ENCODE measurements at regions not wholly inside any gene's neighbourhood (a gene's known extent, or its start where the extent isn't known, plus 50 kb on each side); places are given as distances from the start of the nearest gene placed in this dataset.

DNA sequence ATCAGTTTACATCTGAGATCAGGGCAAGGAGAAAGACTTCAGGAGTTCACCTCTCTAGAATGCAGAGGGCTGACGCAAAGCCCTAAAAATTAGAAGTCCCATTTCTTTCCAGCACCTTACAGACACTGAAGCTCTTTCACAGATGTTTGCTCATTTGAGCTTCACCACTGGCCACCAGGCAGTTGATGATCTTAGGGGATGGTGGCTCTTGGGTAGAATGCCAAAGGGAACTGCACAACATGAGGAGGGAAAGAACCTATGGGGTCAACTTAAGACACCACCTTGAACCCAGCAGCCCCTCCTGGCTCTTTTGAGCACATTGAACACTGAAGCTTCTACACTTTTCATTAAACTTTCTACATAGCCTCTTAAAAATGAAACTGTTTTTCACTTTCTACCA lies 390.3 kb upstream of the CELF2 start:
- no peak overlapping the region for H3K27ac ChIP-seq (ENCODE audit: low read depth in 1 of 2, low read length in 2 of 2)
- no peak for DNase-seq (ENCODE audit: low spot score)
- TF ChIP-seq HNF4A (conservative IDR thresholded peaks at IDR 0.05) (no peak), RXRA (IDR thresholded peaks at IDR 0.05) (no peak), RAD21 (IDR thresholded peaks at IDR 0.05) (no peak)
- H3K27me3 ChIP-seq (ENCODE audit: control insufficient read depth in 4 of 4, insufficient read depth in 4 of 4, low read length in 3 of 4): peaks cover 0 to 4% (median 0%) of the 10 kb centered on the region in 4 donors
- H3K4me1 ChIP-seq (ENCODE audit: control insufficient read depth in 4 of 4, insufficient read depth in 4 of 4, low read length in 3 of 4): no peaks in the 10 kb centered on the region
- no peaks in the 10 kb centered on the region for H3K36me3 ChIP-seq (ENCODE audit: control insufficient read depth in 4 of 4, insufficient read depth in 3 of 4, low read depth in 1 of 4, low read length in 3 of 4)
- H3K9me3 ChIP-seq (ENCODE audit: control insufficient read depth in 4 of 4, low read length in 3 of 4): no peaks in the 10 kb centered on the region
- no peak overlapping the region for H3K4me3 ChIP-seq (ENCODE audit: low read depth in 1 of 3, low read length in 3 of 3)
- no peak overlapping the region for H3K9ac ChIP-seq (ENCODE audit: low read depth in 1 of 2, low read length in 2 of 2)
- 87% methylated on average over 1 of the region's 1 CpG for WGBS

DNA sequence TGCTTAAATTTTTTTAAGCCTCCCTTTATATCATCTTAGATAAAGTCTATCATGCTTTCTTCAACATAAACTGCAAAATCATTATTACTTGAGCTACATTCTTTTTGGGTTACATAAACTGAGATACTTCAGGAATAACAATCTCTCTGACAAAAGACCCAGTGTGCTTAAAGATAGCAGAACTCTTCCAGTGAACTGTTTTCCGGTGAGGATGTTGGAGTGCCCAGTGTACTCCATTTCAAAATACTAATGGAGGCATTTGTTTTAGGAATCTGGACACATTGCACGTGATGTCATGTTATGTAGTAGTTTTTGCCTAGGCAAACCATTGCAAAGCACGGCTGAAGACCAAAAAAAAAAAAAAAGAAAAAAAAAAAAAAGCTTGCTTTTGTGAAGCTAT lies 388.2 kb upstream of the CELF2 start:
- no peak overlapping the region for H3K4me3 ChIP-seq (ENCODE audit: low read depth in 1 of 3, low read length in 3 of 3)
- H3K27ac ChIP-seq (ENCODE audit: low read depth in 1 of 2, low read length in 2 of 2): no peak overlapping the region
- H3K9me3 ChIP-seq (ENCODE audit: control insufficient read depth in 4 of 4, low read length in 3 of 4): no peaks in the 10 kb centered on the region
- TF ChIP-seq EGR1 (IDR thresholded peaks at IDR 0.05; ENCODE audit: low read depth in 2 of 2) (no peak), HNF4G (IDR thresholded peaks at IDR 0.05) (no peak)
- TF ChIP-seq, protein P1, sequence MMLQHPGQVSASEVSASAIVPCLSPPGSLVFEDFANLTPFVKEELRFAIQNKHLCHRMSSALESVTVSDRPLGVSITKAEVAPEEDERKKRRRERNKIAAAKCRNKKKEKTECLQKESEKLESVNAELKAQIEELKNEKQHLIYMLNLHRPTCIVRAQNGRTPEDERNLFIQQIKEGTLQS (IDR thresholded peaks at IDR 0.05): no peak
- 62% methylated on average over 3 of the region's 3 CpGs for WGBS
- H3K27me3 ChIP-seq (ENCODE audit: control insufficient read depth in 4 of 4, insufficient read depth in 4 of 4, low read length in 3 of 4): peaks cover 0 to 4% (median 0%) of the 10 kb centered on the region in 4 donors
- no peak overlapping the region for H3K9ac ChIP-seq (ENCODE audit: low read depth in 1 of 2, low read length in 2 of 2)
- DNase-seq (ENCODE audit: low spot score): no peak
- no peaks in the 10 kb centered on the region for H3K4me1 ChIP-seq (ENCODE audit: control insufficient read depth in 4 of 4, insufficient read depth in 4 of 4, low read length in 3 of 4)
- no peaks in the 10 kb centered on the region for H3K36me3 ChIP-seq (ENCODE audit: control insufficient read depth in 4 of 4, insufficient read depth in 3 of 4, low read depth in 1 of 4, low read length in 3 of 4)

DNA sequence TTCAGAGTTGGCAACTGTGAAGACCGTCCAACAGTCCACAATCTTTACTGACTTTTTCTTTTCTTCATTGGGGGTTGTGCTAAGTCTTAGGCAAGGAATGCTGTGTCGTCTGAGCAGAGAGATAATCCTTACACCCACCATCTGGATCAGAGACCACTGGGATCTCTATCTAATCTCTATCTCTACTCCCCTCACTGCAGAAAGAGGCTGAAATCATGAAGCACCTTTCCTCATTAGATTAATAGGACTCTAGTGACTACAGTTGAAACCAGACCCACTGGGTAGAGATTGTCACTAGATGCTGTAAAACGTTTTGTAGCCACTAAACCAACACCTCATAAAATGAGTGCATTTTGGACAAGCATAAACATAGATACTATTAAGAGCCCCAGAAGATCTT lies 387.4 kb upstream of the CELF2 start:
- Histone ChIP-seq H3K4me3 (ENCODE audit: low read depth in 1 of 3, low read length in 3 of 3) (no peak overlapping the region), H3K9me3 (ENCODE audit: control insufficient read depth in 4 of 4, low read length in 3 of 4) (no peaks in the 10 kb centered on the region), H3K4me1 (ENCODE audit: control insufficient read depth in 4 of 4, insufficient read depth in 4 of 4, low read length in 3 of 4) (no peaks in the 10 kb centered on the region), H3K27me3 (ENCODE audit: control insufficient read depth in 4 of 4, insufficient read depth in 4 of 4, low read length in 3 of 4) (peaks cover 0 to 4% (median 0%) of the 10 kb centered on the region in 4 donors), H3K27ac (ENCODE audit: low read depth in 1 of 2, low read length in 2 of 2) (no peak overlapping the region), H3K36me3 (ENCODE audit: control insufficient read depth in 4 of 4, insufficient read depth in 3 of 4, low read depth in 1 of 4, low read length in 3 of 4) (no peaks in the 10 kb centered on the region), H3K9ac (ENCODE audit: low read depth in 1 of 2, low read length in 2 of 2) (no peak overlapping the region)
- no peak for DNase-seq (ENCODE audit: low spot score)
- TF ChIP-seq TAF1 (conservative IDR thresholded peaks at IDR 0.05) (no peak), EGR1 (IDR thresholded peaks at IDR 0.05; ENCODE audit: low read depth in 2 of 2) (no peak), SP1 (IDR thresholded peaks at IDR 0.05) (no peak)
- TF ChIP-seq, protein P2, sequence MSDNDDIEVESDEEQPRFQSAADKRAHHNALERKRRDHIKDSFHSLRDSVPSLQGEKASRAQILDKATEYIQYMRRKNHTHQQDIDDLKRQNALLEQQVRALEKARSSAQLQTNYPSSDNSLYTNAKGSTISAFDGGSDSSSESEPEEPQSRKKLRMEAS (IDR thresholded peaks at IDR 0.05): no peak
- 39% methylated on average over 3 of the region's 3 CpGs for WGBS

DNA sequence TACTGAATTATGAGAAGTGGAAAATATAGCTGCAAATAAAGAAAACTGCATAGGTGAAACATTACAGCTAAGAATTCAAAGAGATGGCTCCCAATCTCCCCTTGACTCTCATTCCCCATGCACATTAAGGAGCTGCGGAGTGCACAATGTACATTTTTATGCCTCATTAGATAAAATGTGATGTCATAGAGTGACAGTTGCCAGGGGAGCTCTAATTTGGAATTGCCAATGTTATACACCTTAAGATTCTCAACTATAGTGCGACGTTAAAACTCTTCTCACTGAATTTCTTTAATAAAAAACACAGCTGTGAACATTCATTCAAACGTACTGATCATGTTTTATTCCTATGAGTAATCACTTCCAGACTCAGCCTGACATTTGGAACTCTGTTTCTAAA lies 386.9 kb upstream of the CELF2 start:
- Histone ChIP-seq H3K4me1 (ENCODE audit: control insufficient read depth in 4 of 4, insufficient read depth in 4 of 4, low read length in 3 of 4) (no peaks in the 10 kb centered on the region), H3K4me3 (ENCODE audit: low read depth in 1 of 3, low read length in 3 of 3) (no peak overlapping the region), H3K9me3 (ENCODE audit: control insufficient read depth in 4 of 4, low read length in 3 of 4) (no peaks in the 10 kb centered on the region), H3K27ac (ENCODE audit: low read depth in 1 of 2, low read length in 2 of 2) (no peak overlapping the region), H3K27me3 (ENCODE audit: control insufficient read depth in 4 of 4, insufficient read depth in 4 of 4, low read length in 3 of 4) (peaks cover 0 to 4% (median 0%) of the 10 kb centered on the region in 4 donors), H3K36me3 (ENCODE audit: control insufficient read depth in 4 of 4, insufficient read depth in 3 of 4, low read depth in 1 of 4, low read length in 3 of 4) (no peaks in the 10 kb centered on the region), H3K9ac (ENCODE audit: low read depth in 1 of 2, low read length in 2 of 2) (no peak overlapping the region)
- WGBS: 87% methylated on average over 4 of the region's 4 CpGs
- TF ChIP-seq HNF4A (conservative IDR thresholded peaks at IDR 0.05) (no peak), FOXA1 (IDR thresholded peaks at IDR 0.05) (no peak), SP1 (IDR thresholded peaks at IDR 0.05) (no peak)
- TF ChIP-seq, protein P3, sequence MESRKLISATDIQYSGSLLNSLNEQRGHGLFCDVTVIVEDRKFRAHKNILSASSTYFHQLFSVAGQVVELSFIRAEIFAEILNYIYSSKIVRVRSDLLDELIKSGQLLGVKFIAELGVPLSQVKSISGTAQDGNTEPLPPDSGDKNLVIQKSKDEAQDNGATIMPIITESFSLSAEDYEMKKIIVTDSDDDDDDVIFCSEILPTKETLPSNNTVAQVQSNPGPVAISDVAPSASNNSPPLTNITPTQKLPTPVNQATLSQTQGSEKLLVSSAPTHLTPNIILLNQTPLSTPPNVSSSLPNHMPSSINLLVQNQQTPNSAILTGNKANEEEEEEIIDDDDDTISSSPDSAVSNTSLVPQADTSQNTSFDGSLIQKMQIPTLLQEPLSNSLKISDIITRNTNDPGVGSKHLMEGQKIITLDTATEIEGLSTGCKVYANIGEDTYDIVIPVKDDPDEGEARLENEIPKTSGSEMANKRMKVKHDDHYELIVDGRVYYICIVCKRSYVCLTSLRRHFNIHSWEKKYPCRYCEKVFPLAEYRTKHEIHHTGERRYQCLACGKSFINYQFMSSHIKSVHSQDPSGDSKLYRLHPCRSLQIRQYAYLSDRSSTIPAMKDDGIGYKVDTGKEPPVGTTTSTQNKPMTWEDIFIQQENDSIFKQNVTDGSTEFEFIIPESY (IDR thresholded peaks at IDR 0.05): no peak
- DNase-seq (ENCODE audit: low spot score): no peak
